Retina (tissue), 1 donor: ENCODE measurements at regions not wholly inside any gene's neighbourhood (a gene's known extent, or its start where the extent isn't known, plus 50 kb on each side); places are given as distances from the start of the nearest gene placed in this dataset.
A peak's percentile ranks its signal among the peaks of the same experiment; 100 is the strongest.

ENCODE experiments used
- DNase-seq: peaks from one replicate; pipeline ENCODE4 v3.0.0-alpha.2; 2016

- peak; percentile 71 for DNase-seq
Observed at GRCh38 chr22:27614006-27614649, 187.4 kb downstream of the MN1 start.

GRCh38 chr22:27614650-27615007, 186.9 kb downstream of the MN1 start:
- no peak for DNase-seq

DNA sequence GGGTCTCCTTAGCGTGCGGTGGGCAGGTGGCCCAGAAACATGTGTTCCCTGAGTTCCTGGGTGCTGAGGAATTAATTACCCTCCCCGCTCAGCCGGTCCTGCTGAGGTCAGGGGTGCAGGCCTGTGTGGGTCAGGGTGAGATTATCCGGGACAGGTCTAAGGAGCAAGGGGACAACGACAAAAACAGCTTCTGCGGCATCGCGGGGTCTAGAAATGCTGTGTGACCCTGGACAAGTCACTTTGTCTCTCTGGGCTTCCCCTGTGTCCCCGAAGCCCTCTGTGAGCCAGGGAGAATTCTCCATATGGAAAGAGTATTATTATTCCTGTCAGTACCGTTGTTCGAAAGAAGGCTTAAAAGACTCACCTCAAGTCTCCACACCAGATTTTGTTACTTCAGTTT, 186.1 kb downstream of the MN1 start:
- DNase-seq, result no peak

- DNase-seq, result no peak
Observed at GRCh38 chr22:27616033-27616432, 185.5 kb downstream of the MN1 start.

DNA sequence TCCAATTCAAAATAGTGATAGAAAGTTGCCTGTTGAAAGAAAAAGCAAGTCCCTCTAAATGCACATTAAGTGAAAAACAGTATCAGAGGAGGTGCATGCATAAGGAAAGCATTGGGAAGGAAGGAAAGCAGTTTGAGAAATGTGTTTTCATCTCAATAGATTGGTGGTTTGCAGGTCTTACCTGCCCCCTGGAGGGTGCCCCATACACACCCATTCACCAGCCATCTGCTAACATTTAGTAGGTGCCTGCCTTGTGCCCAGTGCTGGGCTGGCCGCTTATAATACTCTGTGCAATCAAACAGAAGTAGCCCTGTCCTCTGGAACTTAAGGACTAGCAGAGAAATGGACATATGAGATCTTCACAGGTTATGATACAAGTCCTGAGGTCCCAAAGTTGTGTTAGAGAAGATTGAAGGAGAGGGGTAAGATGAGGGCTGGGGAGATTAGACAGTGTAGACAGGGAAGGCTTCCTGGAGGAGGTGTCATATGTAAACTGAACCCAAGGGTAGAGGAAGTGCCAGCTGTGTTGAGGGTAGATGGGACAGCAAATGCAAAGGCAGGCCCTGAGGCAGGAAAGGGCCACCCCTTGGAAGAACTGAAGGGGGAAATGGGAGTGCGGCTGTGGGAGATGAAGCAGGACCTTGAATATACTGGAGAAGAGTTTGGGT, 184.2 kb downstream of the MN1 start:
- no peak for DNase-seq

GRCh38 chr22:27620367-27621154, 181.0 kb downstream of the MN1 start:
- no peak for DNase-seq

DNA sequence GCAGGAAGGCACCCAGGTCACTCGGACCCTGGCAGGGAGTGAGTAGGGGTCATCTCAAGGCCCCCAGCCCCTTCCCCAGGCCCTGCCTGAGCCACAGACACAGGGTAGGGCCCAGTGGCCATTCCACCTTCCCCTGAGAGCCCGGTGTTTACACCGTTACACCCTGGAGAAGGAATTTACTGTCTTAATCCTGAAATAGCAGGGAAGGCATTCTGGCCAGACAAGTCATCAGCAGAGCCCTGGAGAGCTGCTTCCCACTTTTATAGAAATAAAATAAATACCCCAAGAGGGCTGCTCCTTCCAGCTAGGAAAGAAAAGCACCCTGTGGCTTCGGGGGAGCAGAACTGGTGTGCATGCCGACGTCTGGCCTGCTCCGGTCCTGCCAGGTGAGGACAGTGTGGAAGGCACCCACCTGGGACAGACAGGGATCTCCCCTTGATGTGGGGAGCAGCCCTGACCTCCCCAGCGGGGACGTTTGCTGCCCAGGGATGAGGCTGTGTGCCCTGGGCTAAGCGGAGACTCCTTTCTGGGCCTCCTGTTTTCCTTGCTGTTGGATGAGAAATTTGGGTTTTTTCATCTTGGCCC, 180.0 kb downstream of the MN1 start:
- no peak for DNase-seq

GRCh38 chr22:27624042-27624441, 177.5 kb downstream of the MN1 start:
- no peak for DNase-seq

DNA sequence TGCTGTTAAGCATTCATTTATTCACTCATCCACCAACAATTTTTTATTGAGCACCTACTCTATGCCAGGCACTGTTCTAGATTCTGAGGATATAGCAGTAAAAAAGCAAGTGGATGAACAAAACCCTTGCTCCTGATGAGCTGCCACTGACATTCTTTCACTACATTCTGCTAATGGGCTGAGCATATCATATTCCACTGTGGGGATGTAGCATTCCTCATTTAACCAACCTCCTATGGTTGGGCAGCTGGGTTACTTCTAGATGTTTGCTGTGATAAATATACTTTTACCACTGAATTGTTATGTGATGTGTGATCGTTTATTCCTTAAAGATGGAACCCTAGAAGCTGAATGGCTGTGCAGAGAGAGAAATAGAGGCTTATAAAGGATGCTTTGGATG, 176.9 kb downstream of the MN1 start:
- DNase-seq, result no peak

DNA sequence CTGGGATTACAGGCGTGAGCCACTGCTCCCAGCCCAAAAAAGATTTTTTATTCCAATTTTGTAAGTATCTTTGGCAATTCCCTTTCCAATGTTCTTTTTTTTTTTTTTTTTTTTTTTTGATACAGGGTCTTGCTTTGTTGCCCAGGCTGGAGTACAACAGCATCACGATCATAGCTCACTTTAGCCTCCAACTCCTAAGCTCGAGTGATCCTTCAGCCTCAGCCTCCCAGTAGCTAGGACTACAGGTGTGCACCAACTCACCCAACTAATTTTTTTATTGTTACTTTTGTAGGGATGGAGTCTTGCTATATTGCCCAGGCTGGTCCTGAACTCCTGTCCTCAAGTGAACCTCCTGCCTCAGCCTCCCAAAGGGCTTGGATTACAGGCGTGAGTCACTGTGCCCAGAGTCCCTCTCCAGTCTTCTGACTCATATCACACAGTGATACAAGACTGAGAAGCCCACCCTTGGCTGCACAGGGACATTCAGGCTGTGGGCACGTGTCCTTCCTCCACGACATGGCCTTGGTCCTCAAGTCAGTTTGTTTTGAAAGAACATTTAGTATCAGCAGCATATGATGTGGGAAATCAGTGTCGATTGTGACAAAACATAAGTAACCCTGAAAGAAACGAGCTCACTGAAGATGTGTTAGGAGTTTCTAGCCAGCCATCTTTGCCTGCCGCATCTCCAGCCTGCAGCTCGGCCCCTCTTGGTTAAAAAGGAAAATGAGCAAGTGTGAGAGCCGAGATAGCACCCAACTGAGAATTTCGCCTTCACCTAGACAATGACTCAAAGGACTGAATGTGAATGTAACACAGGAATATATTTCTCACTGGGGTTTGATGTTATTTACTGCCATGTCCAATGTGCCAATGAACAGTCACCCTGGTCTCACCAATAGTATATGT, 175.5 kb downstream of the MN1 start:
- no peak for DNase-seq

DNA sequence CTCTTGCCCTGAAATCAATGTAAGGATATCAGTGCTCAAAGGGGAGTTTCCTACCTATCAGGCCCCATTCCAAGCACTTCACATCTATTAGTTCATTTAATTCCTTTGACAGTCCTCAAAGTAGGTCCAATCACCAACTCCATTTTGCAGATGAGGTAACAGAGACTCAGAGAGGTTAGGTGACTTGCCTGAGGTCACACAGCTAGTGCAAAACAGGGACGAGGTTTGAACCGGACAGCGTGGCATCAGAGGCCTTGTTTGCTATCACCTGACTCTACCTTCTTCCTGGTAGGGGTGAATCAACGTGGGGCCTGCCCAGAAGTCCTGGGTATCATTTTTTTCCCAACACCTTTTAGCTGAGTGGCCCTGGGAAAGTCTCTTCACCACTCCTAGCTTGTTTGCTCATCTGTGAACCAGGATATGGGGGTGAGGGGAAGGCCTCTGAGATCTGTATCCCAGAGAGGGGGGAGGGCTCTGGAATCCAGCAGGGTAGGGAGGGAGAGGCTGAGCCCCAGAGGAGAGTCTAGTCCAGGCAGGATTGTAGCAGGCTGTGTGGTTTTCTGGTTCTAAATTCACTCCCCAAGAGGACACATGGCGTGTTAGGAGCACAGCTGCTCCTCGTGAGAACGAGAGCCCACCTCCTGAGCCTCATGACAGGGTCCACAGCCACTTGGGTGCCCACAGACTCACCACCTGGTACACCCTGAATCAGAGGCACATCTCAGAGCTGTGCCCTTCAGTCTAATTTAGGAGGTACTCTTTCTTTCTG, 174.7 kb downstream of the MN1 start:
- DNase-seq, result no peak

- DNase-seq, result no peak
Observed at GRCh38 chr22:27627444-27627833, 174.1 kb downstream of the MN1 start.

- DNase-seq, result no peak
Observed at GRCh38 chr22:27627901-27628300, 173.7 kb downstream of the MN1 start.

GRCh38 chr22:27628341-27628740, 173.2 kb downstream of the MN1 start:
- DNase-seq, result no peak

GRCh38 chr22:27628891-27629631, 172.5 kb downstream of the MN1 start:
- DNase-seq, result no peak

DNA sequence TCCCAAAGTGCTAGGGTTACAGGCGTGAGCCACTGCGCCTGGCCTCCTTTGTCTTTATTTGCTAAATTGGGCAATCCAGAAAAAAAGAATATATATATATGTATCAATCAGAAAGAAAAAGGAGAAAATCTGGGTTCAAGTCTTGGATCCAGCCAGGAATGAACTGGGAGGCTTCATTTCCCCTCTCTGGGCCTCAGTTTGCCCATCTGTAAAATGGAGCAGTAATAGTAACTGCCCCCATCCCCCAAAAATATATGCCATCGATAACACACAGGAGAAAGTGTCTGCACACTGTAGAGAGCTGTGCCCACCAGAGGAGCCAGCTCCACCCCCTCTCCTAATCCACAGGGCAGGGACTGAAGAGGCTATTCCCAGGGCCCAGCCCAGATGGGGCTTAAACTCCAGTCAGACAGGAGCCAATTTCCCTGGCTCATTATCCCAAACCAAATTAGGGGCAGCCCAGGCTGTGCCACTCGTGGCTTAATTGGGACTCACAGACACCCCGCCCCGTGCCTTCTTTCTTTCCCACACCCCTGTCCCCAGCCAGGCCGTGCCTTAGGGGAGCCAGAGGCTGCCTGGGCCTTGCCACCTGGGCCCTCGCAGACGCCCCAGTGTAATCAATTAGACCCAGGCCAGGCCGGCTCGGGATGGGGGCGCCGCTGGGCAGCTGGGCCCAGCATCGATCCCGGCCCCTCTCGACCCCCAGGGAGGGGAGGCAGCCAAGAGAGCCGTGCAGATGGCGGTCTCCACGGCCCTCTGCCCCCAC, 171.5 kb downstream of the MN1 start:
- peak; percentile 59 for DNase-seq

- no peak for DNase-seq
Observed at GRCh38 chr22:27630754-27631153, 170.8 kb downstream of the MN1 start.

DNA sequence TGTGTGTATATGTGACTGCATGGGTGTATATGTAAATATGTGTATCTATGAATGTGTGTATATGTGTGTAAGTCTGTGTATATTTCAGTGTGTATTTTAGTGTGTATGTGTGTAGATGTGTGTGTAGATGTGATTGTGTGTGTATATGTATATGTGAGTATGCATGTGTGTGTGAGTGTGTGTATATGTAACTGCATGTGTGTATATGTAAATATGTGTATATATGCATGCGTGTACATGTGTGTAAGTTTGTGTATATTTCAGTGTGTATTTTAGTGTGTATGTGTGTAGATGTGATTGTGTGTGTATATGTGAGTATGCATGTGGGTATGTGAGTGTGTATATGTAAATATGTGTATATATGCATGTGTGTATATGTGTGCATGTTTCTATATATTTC, 169.9 kb downstream of the MN1 start:
- DNase-seq, result no peak

DNA sequence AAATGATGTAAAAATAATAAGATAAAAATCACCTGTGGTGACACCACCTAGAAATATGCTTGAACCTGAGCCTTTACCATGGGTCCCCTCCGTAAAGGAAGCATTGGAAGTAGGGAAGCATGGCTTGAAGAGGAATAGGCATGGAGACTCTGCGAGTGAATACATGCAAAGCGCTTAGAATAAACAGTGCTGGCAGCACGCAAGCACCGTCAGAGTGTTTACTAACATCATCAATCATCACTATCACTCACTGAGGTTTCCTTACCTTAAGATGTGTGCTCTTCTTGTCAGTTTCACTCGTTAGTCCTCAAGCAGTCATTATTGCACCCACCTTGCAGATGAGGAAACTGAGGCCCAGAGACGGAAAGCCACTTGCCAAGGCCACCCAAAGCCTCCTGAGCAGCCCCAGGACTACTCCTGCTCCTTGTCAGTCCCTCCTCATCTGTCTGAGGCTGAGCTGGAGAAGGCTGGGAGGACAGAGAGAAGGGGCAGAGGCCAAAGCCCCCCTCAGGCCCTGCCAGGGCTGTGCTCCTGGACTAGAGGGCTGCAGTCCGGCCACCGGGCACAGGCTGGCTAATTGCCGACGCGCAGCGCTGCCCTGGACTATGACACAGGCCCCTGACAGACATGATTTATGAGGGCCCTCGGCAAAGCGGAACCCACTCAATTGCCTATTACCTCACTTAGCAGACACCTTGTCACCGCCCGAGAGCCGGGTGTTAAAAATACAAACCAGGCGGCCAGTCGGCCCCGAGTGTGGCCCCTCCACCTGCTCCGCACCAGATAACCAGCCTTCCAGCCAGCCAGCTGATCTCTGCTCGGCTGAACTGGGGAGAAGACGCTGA, 168.9 kb downstream of the MN1 start:
- DNase-seq, result no peak
